ENCODE measurements at regions not wholly inside any gene's neighbourhood (a gene's known extent, or its start where the extent isn't known, plus 50 kb on each side); places are given as distances from the start of the nearest gene placed in this dataset.

DNA sequence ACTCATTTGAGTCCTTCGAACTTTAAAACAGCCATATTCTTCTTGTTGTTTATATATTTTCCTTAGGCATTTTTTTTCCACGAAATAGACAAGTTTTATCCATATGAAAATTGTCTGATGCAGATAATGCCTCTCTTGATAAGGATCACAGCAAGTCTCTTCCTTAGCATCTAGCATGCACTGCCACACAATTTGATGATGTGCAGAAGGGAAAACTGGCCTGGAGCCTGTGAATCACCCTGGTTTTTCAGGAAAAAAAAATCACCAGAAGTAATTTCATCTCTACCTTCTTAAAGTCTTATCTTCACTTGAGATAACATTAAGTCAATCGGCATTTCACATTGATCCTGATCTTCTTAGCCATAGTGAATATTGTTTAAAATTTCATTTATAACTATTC lies 199.8 kb downstream of the TENT5A start (continued):
- TF ChIP-seq JUND (IDR thresholded peaks at IDR 0.05): no peak
- TF ChIP-seq CBX3 (IDR thresholded peaks at IDR 0.05; ENCODE audit: low read depth): no peak

DNA sequence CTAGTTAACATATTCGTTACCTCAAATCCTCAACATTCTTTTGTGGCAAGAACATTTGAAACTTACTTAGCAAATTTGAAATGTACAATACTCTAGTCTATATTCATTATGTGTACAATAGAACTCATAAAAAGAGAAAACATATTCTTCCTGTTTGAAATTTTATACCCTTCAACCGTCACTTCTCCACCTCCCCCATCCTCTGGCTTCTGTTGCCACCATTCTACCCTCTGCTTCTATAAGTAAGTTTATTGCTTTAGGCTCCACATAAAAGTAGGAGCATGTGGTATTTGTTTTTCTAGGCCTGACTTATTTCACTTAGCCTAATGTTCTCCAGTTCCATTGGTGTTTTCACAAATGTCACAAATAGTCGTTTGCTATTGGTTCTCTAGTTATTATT lies 205.3 kb downstream of the TENT5A start:
- Histone ChIP-seq H3K36me3 (ENCODE audit: control insufficient read depth in 1 of 2, insufficient read depth in 2 of 2, low read length in 2 of 2) (no peaks in the 10 kb centered on the region), H3K4me2 (ENCODE audit: low read length) (no peak overlapping the region), H4K20me1 (ENCODE audit: insufficient read depth) (no peaks in the 10 kb centered on the region), H3K9me3 (ENCODE audit: control insufficient read depth in 1 of 2, insufficient read depth in 1 of 2, low read depth in 1 of 2, low read length in 2 of 2) (no peaks in the 10 kb centered on the region), H3K79me2 (ENCODE audit: insufficient read depth, low read length) (no peaks in the 10 kb centered on the region), H3K27me3 (ENCODE audit: insufficient read depth, low read length) (no peaks in the 10 kb centered on the region), H3K4me3 (replicated peaks in 1 of 2; ENCODE audit: low read depth in 1 of 2, low read length in 2 of 2) (no peak overlapping the region), H3K27ac (ENCODE audit: low read depth, low read length) (no peak overlapping the region), H3K9me2 (ENCODE audit: insufficient read depth) (no peaks in the 10 kb centered on the region; the same call in 1 of the 2 replicates), H2AFZ (ENCODE audit: low read depth, low read length, poor library complexity, severe bottlenecking) (no peak overlapping the region), H3K9ac (ENCODE audit: low read length) (no peak overlapping the region), H3K4me1 (ENCODE audit: control insufficient read depth in 1 of 2, insufficient read depth in 2 of 2, low read length in 2 of 2) (no peaks in the 10 kb centered on the region)
- ChIA-PET POLR2A (no interaction called here), CTCF (no interaction called here), RAD21 (ENCODE audit: low non-redundant PET in 1 of 2, low total read pairs in 2 of 2, uncharacterized antibody in 2 of 2, unreplicated experiment in 2 of 2) (no interaction called here)
- BruUV-seq (replicated peaks): no TSS peak
- intact Hi-C loops (cut with micrococcal nuclease): no loop called here
- ATAC-seq (no peak), DNase-seq (ENCODE audit: low read depth, low spot score) (no peak)
- no peak for TF ChIP-seq EZH2 (IDR thresholded peaks at IDR 0.05)
- TF ChIP-seq JUND (IDR thresholded peaks at IDR 0.05): no peak
- no peak for TF ChIP-seq TCF7L2 (IDR thresholded peaks at IDR 0.05; ENCODE audit: borderline replicate concordance, extremely low read depth, insufficient read depth, insufficient read length)
- no peak for TF ChIP-seq SRF (IDR thresholded peaks at IDR 0.05; ENCODE audit: low read depth)
- no peak for TF ChIP-seq POLR2A (IDR thresholded peaks at IDR 0.05; ENCODE audit: borderline replicate concordance, extremely low read depth, insufficient read depth, insufficient read length)
- no peak for TF ChIP-seq YY1 (IDR thresholded peaks at IDR 0.05; ENCODE audit: extremely low read depth, insufficient replicate concordance, low read depth, low read length)
- no peak for TF ChIP-seq CTCF (IDR thresholded peaks at IDR 0.05 in 2 of 3, conservative IDR thresholded peaks at IDR 0.05 in 1 of 3; ENCODE audit: borderline replicate concordance in 1 of 3, insufficient read depth in 1 of 3, low read depth in 2 of 3, low read length in 2 of 3)
- no peak for TF ChIP-seq EGR1 (IDR thresholded peaks at IDR 0.05; ENCODE audit: low read depth)
- no peak for TF ChIP-seq CEBPB (IDR thresholded peaks at IDR 0.05; ENCODE audit: low read depth)
- TF ChIP-seq CBX3 (IDR thresholded peaks at IDR 0.05; ENCODE audit: low read depth): no peak
- TF ChIP-seq REST (IDR thresholded peaks at IDR 0.05; ENCODE audit: low read depth): no peak
- TF ChIP-seq, protein P1, sequence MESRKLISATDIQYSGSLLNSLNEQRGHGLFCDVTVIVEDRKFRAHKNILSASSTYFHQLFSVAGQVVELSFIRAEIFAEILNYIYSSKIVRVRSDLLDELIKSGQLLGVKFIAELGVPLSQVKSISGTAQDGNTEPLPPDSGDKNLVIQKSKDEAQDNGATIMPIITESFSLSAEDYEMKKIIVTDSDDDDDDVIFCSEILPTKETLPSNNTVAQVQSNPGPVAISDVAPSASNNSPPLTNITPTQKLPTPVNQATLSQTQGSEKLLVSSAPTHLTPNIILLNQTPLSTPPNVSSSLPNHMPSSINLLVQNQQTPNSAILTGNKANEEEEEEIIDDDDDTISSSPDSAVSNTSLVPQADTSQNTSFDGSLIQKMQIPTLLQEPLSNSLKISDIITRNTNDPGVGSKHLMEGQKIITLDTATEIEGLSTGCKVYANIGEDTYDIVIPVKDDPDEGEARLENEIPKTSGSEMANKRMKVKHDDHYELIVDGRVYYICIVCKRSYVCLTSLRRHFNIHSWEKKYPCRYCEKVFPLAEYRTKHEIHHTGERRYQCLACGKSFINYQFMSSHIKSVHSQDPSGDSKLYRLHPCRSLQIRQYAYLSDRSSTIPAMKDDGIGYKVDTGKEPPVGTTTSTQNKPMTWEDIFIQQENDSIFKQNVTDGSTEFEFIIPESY (IDR thresholded peaks at IDR 0.05; ENCODE audit: extremely low read depth, insufficient replicate concordance, low read length): no peak
- TF ChIP-seq FOSL1 (IDR thresholded peaks at IDR 0.05; ENCODE audit: low read depth): no peak
- no peak for TF ChIP-seq ZFX (IDR thresholded peaks at IDR 0.05)
- no peak for TF ChIP-seq ELF1 (IDR thresholded peaks at IDR 0.05; ENCODE audit: borderline replicate concordance, low read depth)
- TF ChIP-seq MAX (IDR thresholded peaks at IDR 0.05): no peak
